AG04449 (cell line): ENCODE measurements at regions not wholly inside any gene's neighbourhood (a gene's known extent, or its start where the extent isn't known, plus 50 kb on each side); places are given as distances from the start of the nearest gene placed in this dataset.

Source experiments
- CTCF ChIA-PET: fragments of 350-600 bp; formaldehyde crosslinking; extraction: SDS; loops from one replicate; lab custom pipeline; 2021; ENCODE audit warnings: antibody characterized with exemption; lab: Yijun Ruan, JAX
- POLR2A ChIA-PET: fragments of 400-600, 350-600 bp; formaldehyde crosslinking; extraction: SDS; loops from one replicate; lab custom pipeline; 2020; ENCODE audit warnings: antibody characterized with exemption, inconsistent platforms; lab: Yijun Ruan, JAX
- DNase-seq: peaks from one replicate; pipeline ENCODE4 v3.0.0-alpha.2; 2010; ENCODE audit warnings: low read depth, low spot score
- H3K4me3 ChIP-seq: 2 replicates; pipeline ENCODE4 v1.5.1; 2011; ENCODE audit warnings: low read depth, mild to moderate bottlenecking, control low read depth, low read length
- TF ChIP-seq, protein P1 (sequence below): IDR thresholded peaks from one replicate; pipeline ENCODE4 v1.5.1; 2011; ENCODE audit warnings: mild to moderate bottlenecking, moderate library complexity, low read length, control low read depth, inconsistent platforms; ENCODE audit not compliant: insufficient read depth; ENCODE audit errors: missing control alignments

DNA sequence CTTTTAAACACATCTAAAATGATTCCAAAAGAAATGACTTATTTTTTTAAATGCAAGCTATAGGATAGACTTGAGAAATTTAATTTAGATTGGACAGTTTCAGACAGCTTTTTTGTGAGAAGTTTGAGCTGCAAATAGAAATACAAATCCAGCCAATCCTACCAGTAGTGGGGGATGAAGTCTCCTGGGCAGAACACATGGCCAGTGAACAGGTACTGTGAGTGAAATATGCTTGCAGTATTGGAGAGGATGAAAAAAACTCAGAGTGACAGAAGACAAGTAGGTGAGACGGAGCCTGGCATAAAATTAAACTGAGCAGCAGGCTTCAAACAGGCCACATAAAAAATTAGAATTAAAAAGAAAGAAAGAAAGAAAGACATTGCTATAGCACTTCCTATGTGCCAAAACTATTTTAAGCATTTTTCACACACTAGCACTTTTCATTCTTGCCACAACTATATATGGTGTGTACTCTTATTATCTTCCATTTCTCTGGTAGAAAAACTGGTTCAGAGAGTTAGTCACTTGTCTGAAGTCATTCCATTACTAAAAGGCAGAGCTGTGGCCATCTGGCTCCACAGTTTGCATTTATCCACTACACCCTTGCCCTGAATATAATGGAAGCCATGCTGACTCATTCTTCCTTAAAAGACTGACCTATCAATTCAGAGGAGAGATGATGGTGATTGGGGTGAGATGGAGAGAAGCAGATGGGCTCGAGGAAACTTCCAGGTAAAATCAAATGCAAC lies 310.2 kb upstream of the CTNND2 start:
- H3K4me3 ChIP-seq, result no peak overlapping the region
- CTCF ChIA-PET, result no interaction called here
- TF ChIP-seq, protein P1, sequence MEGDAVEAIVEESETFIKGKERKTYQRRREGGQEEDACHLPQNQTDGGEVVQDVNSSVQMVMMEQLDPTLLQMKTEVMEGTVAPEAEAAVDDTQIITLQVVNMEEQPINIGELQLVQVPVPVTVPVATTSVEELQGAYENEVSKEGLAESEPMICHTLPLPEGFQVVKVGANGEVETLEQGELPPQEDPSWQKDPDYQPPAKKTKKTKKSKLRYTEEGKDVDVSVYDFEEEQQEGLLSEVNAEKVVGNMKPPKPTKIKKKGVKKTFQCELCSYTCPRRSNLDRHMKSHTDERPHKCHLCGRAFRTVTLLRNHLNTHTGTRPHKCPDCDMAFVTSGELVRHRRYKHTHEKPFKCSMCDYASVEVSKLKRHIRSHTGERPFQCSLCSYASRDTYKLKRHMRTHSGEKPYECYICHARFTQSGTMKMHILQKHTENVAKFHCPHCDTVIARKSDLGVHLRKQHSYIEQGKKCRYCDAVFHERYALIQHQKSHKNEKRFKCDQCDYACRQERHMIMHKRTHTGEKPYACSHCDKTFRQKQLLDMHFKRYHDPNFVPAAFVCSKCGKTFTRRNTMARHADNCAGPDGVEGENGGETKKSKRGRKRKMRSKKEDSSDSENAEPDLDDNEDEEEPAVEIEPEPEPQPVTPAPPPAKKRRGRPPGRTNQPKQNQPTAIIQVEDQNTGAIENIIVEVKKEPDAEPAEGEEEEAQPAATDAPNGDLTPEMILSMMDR, result no peak
- no peak for DNase-seq
- POLR2A ChIA-PET, result no interaction called here

DNA sequence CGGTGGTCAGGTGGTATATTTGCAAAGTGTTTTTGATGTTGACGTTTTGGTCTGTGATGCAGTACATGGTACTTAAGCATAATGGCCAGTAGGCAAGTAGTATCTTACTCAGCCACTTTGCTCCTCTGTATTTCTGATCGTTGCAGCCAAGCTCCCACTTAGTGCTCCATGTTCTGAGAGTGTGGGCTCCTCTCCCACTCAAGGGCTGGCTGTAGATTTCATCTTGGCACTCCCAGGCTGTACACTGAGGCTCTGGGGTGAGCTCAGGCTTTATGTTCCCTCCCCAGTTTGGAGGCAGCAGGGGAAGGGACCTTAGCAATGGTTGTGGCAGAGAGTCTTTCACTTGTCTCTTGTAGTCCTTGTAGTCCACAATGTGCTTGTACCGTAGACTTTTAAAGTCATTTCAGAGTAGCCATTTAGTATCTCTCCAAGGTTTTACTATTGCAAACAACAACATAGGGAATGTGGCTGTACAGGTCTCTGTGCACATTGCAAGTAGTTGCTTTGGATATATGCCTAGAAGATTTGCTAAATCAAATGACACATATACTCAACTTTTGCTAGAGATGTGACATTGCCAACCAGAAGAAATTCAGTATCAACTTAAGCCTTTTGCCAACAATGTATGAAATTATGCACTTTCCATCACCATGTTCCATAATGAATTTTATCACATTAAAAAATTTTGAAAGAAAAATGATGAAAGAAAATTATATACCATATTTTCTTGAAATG lies 304.3 kb upstream of the CTNND2 start:
- TF ChIP-seq, protein P1, result no peak
- H3K4me3 ChIP-seq, result no peak overlapping the region
- DNase-seq, result no peak
- ChIA-PET POLR2A (no interaction called here), CTCF (no interaction called here)

DNA sequence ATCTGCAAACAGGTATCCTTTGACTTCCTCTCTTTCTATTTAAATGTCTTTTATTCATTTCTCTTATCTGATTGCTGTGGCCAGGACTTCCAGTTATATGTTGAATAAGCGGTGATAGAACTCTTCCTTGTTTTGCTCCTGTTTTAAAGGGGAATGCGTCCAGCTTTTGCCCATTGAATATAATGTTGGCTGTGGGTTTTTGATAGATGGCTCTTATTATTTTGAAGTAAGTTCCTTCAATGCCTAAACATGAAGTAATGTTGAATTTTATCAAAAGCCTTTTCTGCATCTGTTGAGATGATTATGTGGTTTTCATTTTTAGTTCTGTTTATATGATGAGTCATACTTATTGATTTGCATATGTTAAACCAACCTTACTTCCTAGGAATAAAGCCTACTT lies 300.5 kb upstream of the CTNND2 start:
- CTCF ChIA-PET, result no interaction called here
- H3K4me3 ChIP-seq, result no peak overlapping the region
- no peak for DNase-seq
- TF ChIP-seq, protein P1, result no peak
- POLR2A ChIA-PET, result no interaction called here

DNA sequence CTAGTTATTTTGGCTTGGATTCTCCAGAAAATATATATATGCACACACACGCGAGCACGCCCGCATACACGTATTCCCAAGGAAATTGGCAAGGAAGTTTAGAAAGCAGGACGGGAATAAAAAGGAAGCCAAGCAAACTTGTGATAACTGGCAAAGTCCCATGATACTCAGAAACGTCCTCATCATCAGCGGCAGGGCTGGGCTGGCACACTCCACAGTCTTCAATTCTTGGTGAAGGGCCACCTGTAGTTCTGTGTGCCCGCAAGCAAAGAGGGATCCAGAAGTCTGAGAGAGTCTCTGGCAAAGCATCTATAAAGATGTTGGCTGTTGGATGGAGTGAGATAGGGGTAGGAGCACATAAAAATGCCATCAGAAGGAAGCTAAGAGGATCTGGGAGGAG lies 289.3 kb upstream of the CTNND2 start:
- ChIA-PET POLR2A (interaction anchor here (0.6 kb wide), 1 partner anchor 574 kb away, joined by 3 read pairs; no protein-coding TSS in a partner anchor), CTCF (no interaction called here)
- no peak for DNase-seq
- TF ChIP-seq, protein P1, result no peak
- H3K4me3 ChIP-seq, result no peak overlapping the region

DNA sequence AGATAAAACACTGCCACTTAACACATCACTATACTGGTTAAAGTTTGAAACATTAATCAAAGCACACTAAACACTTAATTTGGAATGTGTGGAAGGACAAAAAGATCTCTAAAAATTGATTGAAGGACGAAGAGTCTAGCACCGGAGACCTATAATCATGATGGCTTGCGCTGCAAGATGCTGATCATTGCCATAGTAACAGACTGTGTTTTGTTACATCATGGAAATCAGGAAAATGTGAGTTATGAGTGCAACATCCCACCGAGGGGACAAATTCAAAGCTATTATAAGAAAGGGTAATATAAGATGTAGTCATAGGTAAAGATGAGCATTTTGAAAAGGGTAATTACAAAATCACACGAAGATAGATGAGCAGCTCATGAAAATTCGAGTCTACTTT lies 278.8 kb upstream of the CTNND2 start:
- TF ChIP-seq, protein P1, result no peak
- POLR2A ChIA-PET, result no interaction called here

DNA sequence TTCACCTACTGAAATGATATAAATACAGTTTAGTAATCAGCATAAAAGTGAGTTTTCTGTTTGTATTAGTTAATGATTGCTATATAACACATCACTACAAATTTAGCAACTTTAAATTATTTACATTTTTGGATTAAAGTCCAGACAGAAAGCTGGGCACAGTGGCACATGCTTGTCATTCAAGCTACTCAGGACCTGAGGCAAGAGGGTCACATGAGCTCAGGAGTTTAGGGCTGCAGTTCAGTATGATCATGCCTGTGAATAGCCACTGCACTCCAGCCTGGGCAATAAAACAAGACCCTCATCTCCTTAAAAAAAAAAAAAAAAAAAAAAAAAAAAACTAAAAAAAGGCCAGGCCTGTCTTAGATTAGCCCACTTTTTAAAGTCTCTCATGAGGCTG lies 273.6 kb upstream of the CTNND2 start:
- no peak for DNase-seq
- CTCF ChIA-PET, result no interaction called here
- POLR2A ChIA-PET, result no interaction called here
- H3K4me3 ChIP-seq, result no peak overlapping the region
- TF ChIP-seq, protein P1, result no peak

More for the DNA sequence above, 278.8 kb upstream of the CTNND2 start:
- H3K4me3 ChIP-seq, result no peak overlapping the region
- CTCF ChIA-PET, result no interaction called here
- DNase-seq, result no peak
